ENCODE measurements at regions not wholly inside any gene's neighbourhood (a gene's known extent, or its start where the extent isn't known, plus 50 kb on each side); places are given as distances from the start of the nearest gene placed in this dataset.
"Not testable (repeated sequence)": the region's sequence is repeated elsewhere in the genome, so short reads cannot be mapped to it uniquely, and the experiment has no call there.

GRCh38 chr22:47325249-47325648, 562.8 kb downstream of the TBC1D22A start:
- no peak for DNase-seq

GRCh38 chr22:47324435-47324990, 562.1 kb downstream of the TBC1D22A start:
- DNase-seq = no peak

- no peak for DNase-seq
Measured at GRCh38 chr22:47323518-47323917, 561.1 kb downstream of the TBC1D22A start.

GRCh38 chr22:47322854-47323253, 560.4 kb downstream of the TBC1D22A start:
- no peak for DNase-seq

GRCh38 chr22:47320560-47320959, 558.1 kb downstream of the TBC1D22A start:
- no peak for DNase-seq

- DNase-seq = no peak
Measured at GRCh38 chr22:47318041-47318737, 555.7 kb downstream of the TBC1D22A start.

- no peak for DNase-seq
Measured at GRCh38 chr22:47315862-47316419, 553.5 kb downstream of the TBC1D22A start.

GRCh38 chr22:47310601-47311000, 548.2 kb downstream of the TBC1D22A start:
- no peak for DNase-seq

GRCh38 chr22:47309946-47310345, 547.5 kb downstream of the TBC1D22A start:
- no peak for DNase-seq

GRCh38 chr22:47309476-47309875, 547.0 kb downstream of the TBC1D22A start:
- no peak for DNase-seq

GRCh38 chr22:47308886-47309285, 546.4 kb downstream of the TBC1D22A start:
- no peak for DNase-seq

GRCh38 chr22:47307822-47308221, 545.4 kb downstream of the TBC1D22A start:
- no peak for DNase-seq

- no peak for DNase-seq
Measured at GRCh38 chr22:47307326-47307725, 544.9 kb downstream of the TBC1D22A start.

GRCh38 chr22:47304854-47305253, 542.4 kb downstream of the TBC1D22A start:
- no peak for DNase-seq

GRCh38 chr22:47304191-47304831, 541.9 kb downstream of the TBC1D22A start:
- DNase-seq = no peak

GRCh38 chr22:47303161-47303890, 540.9 kb downstream of the TBC1D22A start:
- DNase-seq = no peak

- not testable (repeated sequence) for DNase-seq
Measured at GRCh38 chr22:47302587-47302986, 540.1 kb downstream of the TBC1D22A start.

- DNase-seq = no peak
Measured at GRCh38 chr22:47301820-47302475, 539.5 kb downstream of the TBC1D22A start.

GRCh38 chr22:47300698-47301405, 538.4 kb downstream of the TBC1D22A start:
- no peak for DNase-seq

GRCh38 chr22:47299863-47300697, 537.6 kb downstream of the TBC1D22A start:
- DNase-seq = no peak

GRCh38 chr22:47299211-47299862, 536.9 kb downstream of the TBC1D22A start:
- no peak for DNase-seq
